ENCODE measurements at regions not wholly inside any gene's neighbourhood (a gene's known extent, or its start where the extent isn't known, plus 50 kb on each side); places are given as distances from the start of the nearest gene placed in this dataset.

- H3K36me3 ChIP-seq (ENCODE audit: insufficient read depth, low read length), result no peaks in the 10 kb centered on the region
- H3K9me2 ChIP-seq (ENCODE audit: insufficient read depth, low read length), result no peaks in the 10 kb centered on the region
- no peak overlapping the region for H3K4me2 ChIP-seq (ENCODE audit: low read length)
- no peak overlapping the region for H3K4me3 ChIP-seq (ENCODE audit: low read length)
- H3K27ac ChIP-seq (ENCODE audit: low read length), result no peak overlapping the region
- H3F3A ChIP-seq (ENCODE audit: insufficient read depth, low read length, poor library complexity, severe bottlenecking), result no peaks in the 10 kb centered on the region
- no peaks in the 10 kb centered on the region for H4K20me1 ChIP-seq (ENCODE audit: insufficient read depth)
- no peak overlapping the region for H3K9ac ChIP-seq (ENCODE audit: low read length)
- TF ChIP-seq POLR2AphosphoS5 (IDR thresholded peaks at IDR 0.05), result no peak
- TF ChIP-seq EZH2 (IDR thresholded peaks at IDR 0.05; ENCODE audit: borderline replicate concordance, insufficient read depth, low read length, poor library complexity, severe bottlenecking), result no peak
- TF ChIP-seq, protein P1, sequence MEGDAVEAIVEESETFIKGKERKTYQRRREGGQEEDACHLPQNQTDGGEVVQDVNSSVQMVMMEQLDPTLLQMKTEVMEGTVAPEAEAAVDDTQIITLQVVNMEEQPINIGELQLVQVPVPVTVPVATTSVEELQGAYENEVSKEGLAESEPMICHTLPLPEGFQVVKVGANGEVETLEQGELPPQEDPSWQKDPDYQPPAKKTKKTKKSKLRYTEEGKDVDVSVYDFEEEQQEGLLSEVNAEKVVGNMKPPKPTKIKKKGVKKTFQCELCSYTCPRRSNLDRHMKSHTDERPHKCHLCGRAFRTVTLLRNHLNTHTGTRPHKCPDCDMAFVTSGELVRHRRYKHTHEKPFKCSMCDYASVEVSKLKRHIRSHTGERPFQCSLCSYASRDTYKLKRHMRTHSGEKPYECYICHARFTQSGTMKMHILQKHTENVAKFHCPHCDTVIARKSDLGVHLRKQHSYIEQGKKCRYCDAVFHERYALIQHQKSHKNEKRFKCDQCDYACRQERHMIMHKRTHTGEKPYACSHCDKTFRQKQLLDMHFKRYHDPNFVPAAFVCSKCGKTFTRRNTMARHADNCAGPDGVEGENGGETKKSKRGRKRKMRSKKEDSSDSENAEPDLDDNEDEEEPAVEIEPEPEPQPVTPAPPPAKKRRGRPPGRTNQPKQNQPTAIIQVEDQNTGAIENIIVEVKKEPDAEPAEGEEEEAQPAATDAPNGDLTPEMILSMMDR (IDR thresholded peaks at IDR 0.05; ENCODE audit: poor library complexity, severe bottlenecking), result no peak
- TF ChIP-seq MXI1 (conservative IDR thresholded peaks at IDR 0.05; ENCODE audit: poor library complexity, severe bottlenecking), result no peak
- TF ChIP-seq REST (IDR thresholded peaks at IDR 0.05; ENCODE audit: borderline replicate concordance), result no peak
- TF ChIP-seq EP300 (conservative IDR thresholded peaks at IDR 0.05; ENCODE audit: poor library complexity, severe bottlenecking), result no peak
- no peak for TF ChIP-seq RAD21 (conservative IDR thresholded peaks at IDR 0.05)
- no peak for TF ChIP-seq TAF1 (IDR thresholded peaks at IDR 0.05; ENCODE audit: low read depth)
- TF ChIP-seq SMC3 (conservative IDR thresholded peaks at IDR 0.05; ENCODE audit: poor library complexity), result no peak
- no peaks in the 10 kb centered on the region for H3K27me3 ChIP-seq (ENCODE audit: insufficient read depth, low read depth, low read length)
- H3K79me2 ChIP-seq (replicated peaks; ENCODE audit: insufficient read depth, low read length), result no peaks in the 10 kb centered on the region
- H2AFZ ChIP-seq (ENCODE audit: low read depth, low read length), result no peak overlapping the region
- no peaks in the 10 kb centered on the region for H3K9me3 ChIP-seq (ENCODE audit: low read length)
Measured at GRCh38 chr9:96149533-96150280, 152.3 kb downstream of the HSD17B3 start.

DNA sequence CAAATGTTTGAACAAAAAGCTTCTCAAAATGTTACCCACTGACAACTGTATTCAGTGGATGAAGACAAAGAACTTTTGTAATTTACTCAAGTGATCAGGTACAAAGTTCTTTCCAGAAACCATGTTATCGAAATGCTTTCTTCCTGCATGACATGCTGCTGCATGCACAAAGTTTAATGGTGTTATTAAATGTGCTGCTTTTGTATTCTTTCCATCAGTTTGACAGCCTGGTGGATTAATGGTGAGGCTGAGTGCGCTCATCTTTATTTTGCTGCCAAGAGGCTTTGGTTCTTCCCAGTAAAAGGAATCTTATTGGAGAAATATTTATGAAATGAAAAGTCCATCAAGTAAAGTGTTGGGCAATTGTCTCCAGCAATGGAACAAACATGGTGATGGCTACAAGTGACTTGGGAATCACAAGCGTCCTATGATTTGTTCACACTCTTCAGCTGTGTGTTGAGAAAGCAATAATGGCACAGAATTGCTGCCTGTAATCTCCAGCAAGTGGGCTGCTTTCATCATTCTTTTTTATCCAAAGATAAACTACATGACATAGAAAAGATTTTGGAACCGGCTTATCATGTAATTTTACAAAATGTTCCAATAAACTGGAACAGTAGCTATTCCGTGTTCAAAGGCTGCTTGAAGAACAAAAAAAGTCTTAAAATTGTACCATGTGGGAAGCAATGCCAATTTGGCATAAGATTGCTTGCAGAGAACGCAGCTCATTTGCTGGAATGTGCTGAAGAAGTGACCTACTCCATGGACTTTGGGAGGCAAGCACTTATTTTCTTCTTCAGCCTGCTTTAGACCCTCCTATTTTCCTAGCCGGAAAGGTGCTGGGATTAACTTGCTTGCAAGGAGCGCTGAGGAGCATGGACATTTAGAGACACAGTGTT is 153.1 kb downstream of the HSD17B3 start:
- H3F3A ChIP-seq (ENCODE audit: insufficient read depth, low read length, poor library complexity, severe bottlenecking), result no peaks in the 10 kb centered on the region
- no peak for TF ChIP-seq SMC3 (conservative IDR thresholded peaks at IDR 0.05; ENCODE audit: poor library complexity)
- TF ChIP-seq RAD21 (conservative IDR thresholded peaks at IDR 0.05), result no peak
- peak; percentile 86 for TF ChIP-seq EP300 (conservative IDR thresholded peaks at IDR 0.05; ENCODE audit: poor library complexity, severe bottlenecking)
- no peak for TF ChIP-seq EZH2 (IDR thresholded peaks at IDR 0.05; ENCODE audit: borderline replicate concordance, insufficient read depth, low read length, poor library complexity, severe bottlenecking)
- TF ChIP-seq POLR2AphosphoS5 (IDR thresholded peaks at IDR 0.05), result peak; percentile 77
- TF ChIP-seq MXI1 (conservative IDR thresholded peaks at IDR 0.05; ENCODE audit: poor library complexity, severe bottlenecking), result peak; percentile 52
- TF ChIP-seq, protein P1 (IDR thresholded peaks at IDR 0.05; ENCODE audit: poor library complexity, severe bottlenecking), result no peak
- no peak for TF ChIP-seq TAF1 (IDR thresholded peaks at IDR 0.05; ENCODE audit: low read depth)
- peak; percentile 94 for TF ChIP-seq REST (IDR thresholded peaks at IDR 0.05; ENCODE audit: borderline replicate concordance)
- peak overlapping the region; percentile 5 for H3K27ac ChIP-seq (ENCODE audit: low read length)

More for the DNA sequence above, 153.1 kb downstream of the HSD17B3 start:
- H3K9me3 ChIP-seq (ENCODE audit: low read length), result no peaks in the 10 kb centered on the region
- H3K36me3 ChIP-seq (ENCODE audit: insufficient read depth, low read length), result no peaks in the 10 kb centered on the region
- H2AFZ ChIP-seq (ENCODE audit: low read depth, low read length), result no peak overlapping the region
- no peak overlapping the region for H3K9ac ChIP-seq (ENCODE audit: low read length)
- H3K27me3 ChIP-seq (ENCODE audit: insufficient read depth, low read depth, low read length), result no peaks in the 10 kb centered on the region
- no peaks in the 10 kb centered on the region for H3K9me2 ChIP-seq (ENCODE audit: insufficient read depth, low read length)
- H3K79me2 ChIP-seq (replicated peaks; ENCODE audit: insufficient read depth, low read length), result no peaks in the 10 kb centered on the region
- H3K4me3 ChIP-seq (ENCODE audit: low read length), result no peak overlapping the region
- no peak overlapping the region for H3K4me2 ChIP-seq (ENCODE audit: low read length)
- H4K20me1 ChIP-seq (ENCODE audit: insufficient read depth), result no peaks in the 10 kb centered on the region

Measured in neural cell (in vitro differentiated cells).